Neural crest cell (in vitro differentiated cells): ENCODE measurements at regions not wholly inside any gene's neighbourhood (a gene's known extent, or its start where the extent isn't known, plus 50 kb on each side); places are given as distances from the start of the nearest gene placed in this dataset.

Experiments used
- DNase-seq: peaks from one replicate; pipeline ENCODE4 v3.0.0; 2021; ENCODE audit warnings: low read depth, mixed read lengths, low spot score
- H3K27ac Mint-ChIP-seq: one replicate; pipeline ENCODE4 v1.8.0; 2021; ENCODE audit warnings: mild to moderate bottlenecking, mixed read lengths; ENCODE audit not compliant: unreplicated experiment
- H3K27me3 Mint-ChIP-seq: 2 replicates; pipeline ENCODE4 v1.8.0; 2021; ENCODE audit warnings: low read depth, mild to moderate bottlenecking, mixed read lengths
- H3K36me3 Mint-ChIP-seq: 2 replicates; pipeline ENCODE4 v1.8.0; 2021; ENCODE audit warnings: low read depth, mild to moderate bottlenecking, mixed read lengths
- H3K4me1 Mint-ChIP-seq: 2 replicates; pipeline ENCODE4 v1.8.0; 2021; ENCODE audit warnings: mixed read lengths
- H3K4me3 Mint-ChIP-seq: one replicate; pipeline ENCODE4 v1.8.0; 2021; ENCODE audit warnings: mild to moderate bottlenecking, mixed read lengths
- H3K9me3 Mint-ChIP-seq: 2 replicates; pipeline ENCODE4 v1.8.0; 2021; ENCODE audit warnings: mixed read lengths
- TF ChIP-seq, protein P1 (sequence below): fragments of 200-600 bp; sonication (generic); conservative IDR thresholded peaks from 2 replicates; pipeline ENCODE4 v1.5.0; 2021; ENCODE audit warnings: antibody characterized with exemption, mild to moderate bottlenecking

DNA sequence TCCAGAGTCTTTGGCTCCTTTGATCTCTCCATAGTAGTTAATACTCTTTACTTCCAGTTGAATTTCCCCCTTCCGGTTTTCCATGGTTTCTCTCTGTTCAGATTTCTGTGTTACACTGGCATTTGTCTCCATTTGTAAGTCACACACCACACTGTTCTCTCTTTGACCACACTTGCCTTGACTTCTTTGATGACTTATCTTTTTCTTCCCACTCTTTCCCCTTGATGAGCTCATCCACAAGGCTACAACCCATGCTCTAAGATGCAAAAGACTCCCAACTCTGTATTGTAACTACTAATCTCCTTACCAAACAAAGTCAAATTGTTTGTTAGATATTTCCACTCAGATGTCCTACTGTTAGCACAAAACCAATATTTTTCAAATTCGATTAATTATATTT is 242.7 kb upstream of the E2F7 start:
- no peak overlapping the region for H3K27ac Mint-ChIP-seq
- H3K27me3 Mint-ChIP-seq, result no peaks in the 10 kb centered on the region
- no peaks in the 10 kb centered on the region for H3K36me3 Mint-ChIP-seq
- TF ChIP-seq, protein P1, sequence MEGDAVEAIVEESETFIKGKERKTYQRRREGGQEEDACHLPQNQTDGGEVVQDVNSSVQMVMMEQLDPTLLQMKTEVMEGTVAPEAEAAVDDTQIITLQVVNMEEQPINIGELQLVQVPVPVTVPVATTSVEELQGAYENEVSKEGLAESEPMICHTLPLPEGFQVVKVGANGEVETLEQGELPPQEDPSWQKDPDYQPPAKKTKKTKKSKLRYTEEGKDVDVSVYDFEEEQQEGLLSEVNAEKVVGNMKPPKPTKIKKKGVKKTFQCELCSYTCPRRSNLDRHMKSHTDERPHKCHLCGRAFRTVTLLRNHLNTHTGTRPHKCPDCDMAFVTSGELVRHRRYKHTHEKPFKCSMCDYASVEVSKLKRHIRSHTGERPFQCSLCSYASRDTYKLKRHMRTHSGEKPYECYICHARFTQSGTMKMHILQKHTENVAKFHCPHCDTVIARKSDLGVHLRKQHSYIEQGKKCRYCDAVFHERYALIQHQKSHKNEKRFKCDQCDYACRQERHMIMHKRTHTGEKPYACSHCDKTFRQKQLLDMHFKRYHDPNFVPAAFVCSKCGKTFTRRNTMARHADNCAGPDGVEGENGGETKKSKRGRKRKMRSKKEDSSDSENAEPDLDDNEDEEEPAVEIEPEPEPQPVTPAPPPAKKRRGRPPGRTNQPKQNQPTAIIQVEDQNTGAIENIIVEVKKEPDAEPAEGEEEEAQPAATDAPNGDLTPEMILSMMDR, result no peak
- H3K4me1 Mint-ChIP-seq, result peaks cover 8% of the 10 kb centered on the region
- H3K9me3 Mint-ChIP-seq, result no peaks in the 10 kb centered on the region
- DNase-seq, result no peak
- H3K4me3 Mint-ChIP-seq, result no peak overlapping the region

DNA sequence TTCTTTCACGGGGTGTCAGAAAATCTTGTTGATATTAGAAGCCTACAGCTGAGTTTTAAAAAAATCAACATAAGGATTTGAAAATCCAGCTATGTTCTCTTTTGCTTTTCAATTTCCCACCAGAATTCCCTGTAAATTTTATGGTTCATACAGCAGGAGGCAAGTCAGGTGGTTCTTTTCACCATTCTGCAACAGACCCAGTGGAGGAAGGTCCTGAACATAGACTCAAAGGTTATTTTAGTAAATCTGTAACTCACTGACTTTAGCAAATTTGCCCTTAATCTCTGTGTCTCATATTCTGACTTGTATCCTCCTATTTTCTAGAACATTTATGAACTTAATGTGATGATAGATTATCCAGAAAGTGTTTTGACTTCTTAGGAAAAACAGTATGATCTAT is 235.4 kb upstream of the E2F7 start:
- DNase-seq, result no peak
- Mint-ChIP-seq H3K27me3 (no peaks in the 10 kb centered on the region), H3K27ac (no peak overlapping the region), H3K36me3 (no peaks in the 10 kb centered on the region), H3K4me1 (no peaks in the 10 kb centered on the region), H3K9me3 (no peaks in the 10 kb centered on the region), H3K4me3 (no peak overlapping the region)
- TF ChIP-seq, protein P1, result no peak

DNA sequence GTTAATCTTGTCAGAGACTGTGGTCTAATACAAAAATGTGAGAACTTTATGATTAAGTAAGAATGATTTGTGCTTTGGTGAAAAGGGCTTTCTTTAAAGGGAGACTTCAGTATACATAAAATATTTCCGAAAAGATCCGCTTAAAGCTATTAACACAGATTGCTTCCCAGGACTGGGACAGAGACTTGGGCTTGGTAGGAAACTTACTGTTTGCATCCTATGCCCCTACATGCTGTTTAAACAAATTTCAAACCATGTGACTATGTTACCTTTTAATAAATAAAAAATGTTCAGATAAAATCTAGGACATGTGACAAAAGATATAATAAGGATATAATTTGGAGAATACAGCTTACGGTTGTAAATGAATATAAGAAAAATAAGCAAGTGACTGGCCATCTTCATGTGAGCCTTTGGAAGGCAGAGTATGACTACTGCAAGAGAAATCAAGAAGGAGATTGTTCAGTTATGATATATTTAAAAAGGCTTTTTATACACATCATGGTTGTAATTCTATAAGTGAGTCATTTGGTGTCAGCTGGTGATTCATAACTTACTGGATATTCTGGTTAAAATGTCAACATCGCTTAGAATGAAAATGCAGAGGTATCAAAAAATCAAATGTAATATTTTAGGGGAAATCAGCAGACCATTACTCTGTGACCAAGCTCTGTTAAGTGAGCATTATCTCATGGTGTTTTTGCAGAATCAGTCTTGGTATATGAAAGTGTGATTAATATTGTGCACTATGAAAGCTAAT is 234.7 kb upstream of the E2F7 start:
- no peak for DNase-seq
- Mint-ChIP-seq H3K27ac (no peak overlapping the region), H3K4me1 (no peaks in the 10 kb centered on the region), H3K36me3 (no peaks in the 10 kb centered on the region), H3K4me3 (no peak overlapping the region), H3K27me3 (no peaks in the 10 kb centered on the region), H3K9me3 (no peaks in the 10 kb centered on the region)
- TF ChIP-seq, protein P1, result no peak

DNA sequence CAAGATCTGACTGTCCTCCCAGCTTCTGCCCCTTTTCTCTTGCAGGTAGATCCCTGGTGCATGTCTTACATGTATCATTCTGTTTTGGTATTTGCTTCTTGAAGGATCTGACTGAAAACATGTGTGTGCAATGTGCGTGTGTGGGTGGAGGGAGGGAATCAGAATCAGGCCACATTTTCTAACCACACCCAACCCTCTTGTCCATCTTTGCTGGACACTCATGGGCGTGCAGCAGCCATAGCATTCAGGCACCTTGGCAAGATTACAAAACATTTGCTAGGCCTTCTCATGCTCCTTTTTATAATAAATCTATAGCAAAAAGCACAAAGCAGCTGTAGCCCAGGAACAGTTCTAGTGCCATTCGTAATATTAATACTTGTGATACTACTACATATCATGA is 233.6 kb upstream of the E2F7 start:
- TF ChIP-seq, protein P1, result no peak
- H3K27ac Mint-ChIP-seq, result no peak overlapping the region
- H3K9me3 Mint-ChIP-seq, result no peaks in the 10 kb centered on the region
- no peaks in the 10 kb centered on the region for H3K27me3 Mint-ChIP-seq
- no peak for DNase-seq
- H3K4me3 Mint-ChIP-seq, result no peak overlapping the region
- H3K36me3 Mint-ChIP-seq, result no peaks in the 10 kb centered on the region
- no peaks in the 10 kb centered on the region for H3K4me1 Mint-ChIP-seq

DNA sequence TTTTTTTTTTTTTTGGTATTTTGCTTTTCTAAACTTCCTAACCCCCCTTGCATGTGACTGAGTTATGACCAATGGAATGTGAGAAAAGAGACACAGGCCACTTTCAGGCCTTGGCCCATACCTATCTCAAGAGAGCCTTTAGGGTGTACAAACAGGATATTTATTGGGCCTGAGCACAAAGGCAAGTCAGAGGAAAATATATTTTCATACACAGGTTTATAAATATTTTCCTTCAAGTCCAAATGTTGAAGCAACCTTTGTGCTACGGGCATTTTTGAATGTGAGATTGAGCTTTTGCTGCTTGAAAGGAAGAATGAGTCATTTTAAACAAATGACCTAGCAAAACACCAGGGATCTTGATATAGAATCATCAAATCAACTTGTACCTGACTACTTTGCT is 228.6 kb upstream of the E2F7 start:
- no peaks in the 10 kb centered on the region for H3K27me3 Mint-ChIP-seq
- H3K27ac Mint-ChIP-seq, result no peak overlapping the region
- H3K36me3 Mint-ChIP-seq, result peaks cover 3% of the 10 kb centered on the region
- no peaks in the 10 kb centered on the region for H3K9me3 Mint-ChIP-seq
- H3K4me3 Mint-ChIP-seq, result no peak overlapping the region
- no peak for DNase-seq
- TF ChIP-seq, protein P1, result no peak
- no peaks in the 10 kb centered on the region for H3K4me1 Mint-ChIP-seq
